ENCODE measurements at regions not wholly inside any gene's neighbourhood (a gene's known extent, or its start where the extent isn't known, plus 50 kb on each side); places are given as distances from the start of the nearest gene placed in this dataset.

DNA sequence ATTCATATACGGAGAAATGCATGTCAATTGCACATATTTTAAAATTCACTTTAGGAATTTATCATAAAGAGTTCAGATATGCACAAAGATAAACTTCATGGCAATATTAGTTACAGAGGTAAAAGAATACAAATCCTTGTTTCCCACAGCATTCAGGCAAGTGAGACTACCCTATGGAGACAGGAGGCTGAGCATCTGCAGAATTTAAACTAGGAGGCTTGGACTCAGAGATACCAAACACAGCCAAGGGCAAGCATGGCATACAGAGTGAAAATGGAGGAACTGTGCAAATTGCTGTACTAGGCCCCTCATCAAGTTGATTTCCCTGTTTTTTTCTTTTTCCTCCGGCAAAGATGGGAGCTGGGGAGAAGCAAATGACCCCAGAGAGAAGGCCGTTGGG, 94.2 kb downstream of the SLC24A2 start:
- Histone ChIP-seq H3K4me3 (ENCODE audit: severe bottlenecking) (no peak overlapping the region), H3K27me3 (ENCODE audit: insufficient read depth, poor library complexity, severe bottlenecking) (no peaks in the 10 kb centered on the region), H3K9me3 (ENCODE audit: severe bottlenecking) (no peaks in the 10 kb centered on the region), H3K36me3 (ENCODE audit: low read depth) (no peaks in the 10 kb centered on the region), H3K4me1 (ENCODE audit: insufficient read depth, poor library complexity, severe bottlenecking) (no peaks in the 10 kb centered on the region), H3K27ac (ENCODE audit: poor library complexity, severe bottlenecking) (no peak overlapping the region)
- DNase-seq (ENCODE audit: low spot score) (no peak), ATAC-seq (ENCODE audit: low read depth) (no peak)
- TF ChIP-seq, protein P1, sequence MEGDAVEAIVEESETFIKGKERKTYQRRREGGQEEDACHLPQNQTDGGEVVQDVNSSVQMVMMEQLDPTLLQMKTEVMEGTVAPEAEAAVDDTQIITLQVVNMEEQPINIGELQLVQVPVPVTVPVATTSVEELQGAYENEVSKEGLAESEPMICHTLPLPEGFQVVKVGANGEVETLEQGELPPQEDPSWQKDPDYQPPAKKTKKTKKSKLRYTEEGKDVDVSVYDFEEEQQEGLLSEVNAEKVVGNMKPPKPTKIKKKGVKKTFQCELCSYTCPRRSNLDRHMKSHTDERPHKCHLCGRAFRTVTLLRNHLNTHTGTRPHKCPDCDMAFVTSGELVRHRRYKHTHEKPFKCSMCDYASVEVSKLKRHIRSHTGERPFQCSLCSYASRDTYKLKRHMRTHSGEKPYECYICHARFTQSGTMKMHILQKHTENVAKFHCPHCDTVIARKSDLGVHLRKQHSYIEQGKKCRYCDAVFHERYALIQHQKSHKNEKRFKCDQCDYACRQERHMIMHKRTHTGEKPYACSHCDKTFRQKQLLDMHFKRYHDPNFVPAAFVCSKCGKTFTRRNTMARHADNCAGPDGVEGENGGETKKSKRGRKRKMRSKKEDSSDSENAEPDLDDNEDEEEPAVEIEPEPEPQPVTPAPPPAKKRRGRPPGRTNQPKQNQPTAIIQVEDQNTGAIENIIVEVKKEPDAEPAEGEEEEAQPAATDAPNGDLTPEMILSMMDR (IDR thresholded peaks at IDR 0.05; ENCODE audit: poor library complexity, severe bottlenecking) = no peak

DNA sequence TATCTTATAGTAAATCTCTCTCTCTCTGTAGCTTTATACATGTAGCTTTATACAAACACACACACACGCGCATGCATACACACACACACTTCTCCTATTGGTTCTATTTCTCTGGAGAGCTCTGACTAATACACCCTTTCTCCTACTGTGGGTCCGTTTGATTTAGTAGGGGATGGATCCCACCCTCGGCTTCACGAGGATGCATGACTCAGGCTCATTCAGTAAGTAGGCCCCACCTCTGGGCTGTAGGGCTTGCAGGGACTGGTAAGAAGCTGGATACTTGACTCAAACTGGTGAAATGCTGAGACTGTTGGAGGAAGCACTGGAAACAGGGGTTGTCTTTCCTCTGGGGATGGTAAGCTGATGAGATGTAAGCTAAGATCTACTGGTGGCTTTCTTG, 98.7 kb downstream of the SLC24A2 start:
- Histone ChIP-seq H3K27me3 (ENCODE audit: insufficient read depth, poor library complexity, severe bottlenecking) (no peaks in the 10 kb centered on the region), H3K36me3 (ENCODE audit: low read depth) (no peaks in the 10 kb centered on the region), H3K9me3 (ENCODE audit: severe bottlenecking) (no peaks in the 10 kb centered on the region), H3K27ac (ENCODE audit: poor library complexity, severe bottlenecking) (no peak overlapping the region), H3K4me3 (ENCODE audit: severe bottlenecking) (no peak overlapping the region), H3K4me1 (ENCODE audit: insufficient read depth, poor library complexity, severe bottlenecking) (no peaks in the 10 kb centered on the region)
- DNase-seq (ENCODE audit: low spot score) (no peak), ATAC-seq (ENCODE audit: low read depth) (peak; percentile 62)
- TF ChIP-seq, protein P1 (IDR thresholded peaks at IDR 0.05; ENCODE audit: poor library complexity, severe bottlenecking) = no peak

DNA sequence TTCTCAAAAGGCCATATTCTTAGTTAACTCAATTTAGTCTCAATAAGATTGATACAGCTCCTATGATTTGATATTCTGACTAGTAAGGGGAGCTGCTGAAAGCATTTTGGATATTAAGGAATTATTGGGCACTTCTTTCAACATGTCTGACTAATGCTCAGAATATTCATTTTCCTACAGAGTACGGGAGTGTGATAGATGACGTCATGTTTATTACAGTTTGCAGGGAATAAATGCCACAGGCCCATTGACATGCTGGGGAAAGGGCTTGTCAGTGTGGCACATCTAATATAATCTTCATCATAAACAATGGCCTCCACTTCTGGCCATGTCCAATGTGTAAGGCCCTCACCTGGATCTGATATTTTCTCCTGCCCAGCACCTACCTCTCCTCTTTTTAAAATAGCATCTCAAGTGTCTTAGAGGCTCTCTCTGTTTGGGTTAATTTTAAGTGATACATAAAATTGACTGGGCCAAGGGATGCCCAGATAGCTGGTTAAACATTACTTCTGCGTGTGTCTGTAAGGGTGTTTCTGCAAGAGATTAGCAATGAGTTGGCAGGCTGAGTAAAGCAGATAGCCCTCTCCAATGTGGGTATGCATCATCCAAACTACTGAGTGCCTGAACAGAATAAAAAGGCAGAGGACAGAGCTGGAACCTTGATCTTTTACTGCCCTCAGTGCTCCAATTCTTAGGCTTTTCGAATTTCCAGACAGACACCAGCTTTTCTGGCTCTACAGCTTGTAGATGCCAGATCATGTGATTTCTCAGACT, 99.3 kb downstream of the SLC24A2 start:
- no peaks in the 10 kb centered on the region for H3K4me1 ChIP-seq (ENCODE audit: insufficient read depth, poor library complexity, severe bottlenecking)
- no peaks in the 10 kb centered on the region for H3K9me3 ChIP-seq (ENCODE audit: severe bottlenecking)
- peak; percentile 65; the same call in 2 of the 3 replicates for ATAC-seq (ENCODE audit: low read depth)
- no peaks in the 10 kb centered on the region for H3K36me3 ChIP-seq (ENCODE audit: low read depth)
- no peak overlapping the region for H3K4me3 ChIP-seq (ENCODE audit: severe bottlenecking)
- no peak for DNase-seq (ENCODE audit: low spot score)
- no peak overlapping the region for H3K27ac ChIP-seq (ENCODE audit: poor library complexity, severe bottlenecking)
- H3K27me3 ChIP-seq (ENCODE audit: insufficient read depth, poor library complexity, severe bottlenecking) = no peaks in the 10 kb centered on the region
- TF ChIP-seq, protein P1 (IDR thresholded peaks at IDR 0.05; ENCODE audit: poor library complexity, severe bottlenecking) = no peak

- TF ChIP-seq, protein P1 (IDR thresholded peaks at IDR 0.05; ENCODE audit: poor library complexity, severe bottlenecking) = no peak
- Histone ChIP-seq H3K27me3 (ENCODE audit: insufficient read depth, poor library complexity, severe bottlenecking) (no peaks in the 10 kb centered on the region), H3K36me3 (ENCODE audit: low read depth) (no peaks in the 10 kb centered on the region), H3K27ac (ENCODE audit: poor library complexity, severe bottlenecking) (no peak overlapping the region), H3K9me3 (ENCODE audit: severe bottlenecking) (no peaks in the 10 kb centered on the region), H3K4me3 (ENCODE audit: severe bottlenecking) (no peak overlapping the region), H3K4me1 (ENCODE audit: insufficient read depth, poor library complexity, severe bottlenecking) (no peaks in the 10 kb centered on the region)
- DNase-seq (ENCODE audit: low spot score) (no peak), ATAC-seq (ENCODE audit: low read depth) (no peak)
Measured at GRCh38 chr9:19683715-19684114, 105.1 kb downstream of the SLC24A2 start.

DNA sequence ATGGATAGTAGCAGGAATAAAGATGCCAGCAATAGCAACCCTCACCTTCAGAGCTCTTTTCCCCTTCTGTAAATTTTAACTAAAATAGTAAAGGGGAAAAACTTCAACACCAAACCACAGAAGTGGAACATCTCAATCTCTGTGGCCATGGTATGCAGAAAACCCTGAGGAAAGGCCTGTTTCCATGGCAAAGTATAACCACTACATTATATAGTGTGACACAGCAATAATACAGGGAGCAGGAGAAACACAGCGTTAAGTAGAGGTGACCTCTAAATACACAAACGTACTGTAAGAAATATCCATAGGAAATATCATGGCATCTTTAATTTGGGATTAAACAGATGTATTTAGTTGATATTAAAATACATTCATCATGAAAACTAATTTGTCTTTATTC, 106.4 kb downstream of the SLC24A2 start:
- Histone ChIP-seq H3K27me3 (ENCODE audit: insufficient read depth, poor library complexity, severe bottlenecking) (no peaks in the 10 kb centered on the region), H3K27ac (ENCODE audit: poor library complexity, severe bottlenecking) (no peak overlapping the region), H3K9me3 (ENCODE audit: severe bottlenecking) (no peaks in the 10 kb centered on the region), H3K4me3 (ENCODE audit: severe bottlenecking) (no peak overlapping the region), H3K36me3 (ENCODE audit: low read depth) (no peaks in the 10 kb centered on the region), H3K4me1 (ENCODE audit: insufficient read depth, poor library complexity, severe bottlenecking) (no peaks in the 10 kb centered on the region)
- ATAC-seq (ENCODE audit: low read depth) (no peak), DNase-seq (ENCODE audit: low spot score) (no peak)
- TF ChIP-seq, protein P1 (IDR thresholded peaks at IDR 0.05; ENCODE audit: poor library complexity, severe bottlenecking) = no peak
